H1 (cell line): ENCODE measurements at regions not wholly inside any gene's neighbourhood (a gene's known extent, or its start where the extent isn't known, plus 50 kb on each side); places are given as distances from the start of the nearest gene placed in this dataset.

Experiments used
- CTCF ChIA-PET: fragments of 300-600 bp; sonication (Branson Sonifier 250); formaldehyde crosslinking; loops from one replicate; lab custom pipeline; 2021; ENCODE audit not compliant: partially characterized antibody; lab: Charles Lee
- POLR2A ChIA-PET: fragments of 300-600 bp; sonication (Branson Sonifier 250); formaldehyde crosslinking; loops from one replicate; lab custom pipeline; 2021; ENCODE audit warnings: inconsistent platforms; ENCODE audit not compliant: partially characterized antibody; lab: Charles Lee
- DNase-seq, 2 experiments: peaks; one replicate each; pipeline versions ENCODE4 v3.0.0 to v3.0.0-alpha.2; 2010 to 2022; ENCODE audit warnings: low spot score in 2 of 2, low read depth in 1 of 2, mixed read lengths in 1 of 2
- FAIRE-seq: peaks from 2 replicates; lab custom pipeline; 2011; peaks lifted over from hg19 to GRCh38; lab: Jason Lieb, UNC
- H2AFZ ChIP-seq: 2 replicates; pipeline ENCODE4 v1.8.1; 2012; ENCODE audit warnings: low read length, inconsistent platforms
- H2AK5ac ChIP-seq: 2 replicates; pipeline ENCODE4 v1.6.1; 2013; ENCODE audit warnings: low read depth, low read length
- H2BK120ac ChIP-seq: replicated peaks from 2 replicates; pipeline ENCODE3; 2013; ENCODE audit warnings: low read depth, low read length, inconsistent platforms
- H2BK12ac ChIP-seq: 2 replicates; pipeline ENCODE4 v1.6.1; 2013; ENCODE audit warnings: low read depth, low read length
- H2BK15ac ChIP-seq: 2 replicates; pipeline ENCODE4 v1.6.1; 2013; ENCODE audit warnings: low read length
- H2BK20ac ChIP-seq: 2 replicates; pipeline ENCODE4 v1.6.1; 2013; ENCODE audit warnings: low read length
- H2BK5ac ChIP-seq: 2 replicates; pipeline ENCODE4 v1.6.1; 2013; ENCODE audit warnings: low read depth, low read length
- H3K14ac ChIP-seq: 2 replicates; pipeline ENCODE4 v1.6.1; 2013; ENCODE audit warnings: inconsistent platforms; ENCODE audit not compliant: insufficient read length
- H3K18ac ChIP-seq: 2 replicates; pipeline ENCODE4 v1.6.1; 2013; ENCODE audit warnings: low read length; ENCODE audit errors: extremely low read depth
- H3K23ac ChIP-seq: 2 replicates; pipeline ENCODE4 v1.6.1; 2013; ENCODE audit warnings: inconsistent platforms; ENCODE audit not compliant: insufficient read length
- H3K23me2 ChIP-seq: 2 replicates; pipeline ENCODE4 v1.6.1; 2013; ENCODE audit warnings: low read depth, low read length
- H3K27ac ChIP-seq: 2 replicates; pipeline ENCODE4 v1.6.1; 2011; ENCODE audit warnings: low read depth, low read length, inconsistent platforms
- H3K27me3 ChIP-seq, 4 experiments: replicated peaks in 1 of 4; 1 replicate in 1 of 4; 2 replicates in 3 of 4; pipeline versions ENCODE4 v1.6.1 to v1.8.1; 2011 to 2013; ENCODE audit warnings: low read length in 3 of 4, mild to moderate bottlenecking in 3 of 4, inconsistent platforms in 2 of 4, mixed read lengths in 2 of 4, moderate library complexity in 1 of 4; ENCODE audit not compliant: control insufficient read depth in 3 of 4, insufficient read depth in 3 of 4; ENCODE audit errors: extremely low read depth in 1 of 4
- H3K36me3 ChIP-seq, 4 experiments: 2 replicates each; pipeline versions ENCODE4 v1.6.1 to v1.8.1; 2011 to 2013; ENCODE audit warnings: mild to moderate bottlenecking in 4 of 4, low read length in 3 of 4, moderate library complexity in 2 of 4, control low read depth in 1 of 4, inconsistent platforms in 1 of 4; ENCODE audit not compliant: insufficient read depth in 4 of 4, control insufficient read depth in 2 of 4
- H3K4ac ChIP-seq: replicated peaks from 2 replicates; pipeline ENCODE3; 2013; ENCODE audit warnings: low read length, low read depth, mixed read lengths, inconsistent platforms; ENCODE audit not compliant: insufficient read length
- H3K4me1 ChIP-seq, 4 experiments: replicated peaks in 1 of 4; 1 replicate in 1 of 4; 2 replicates in 3 of 4; pipeline versions ENCODE4 v1.6.1 to v1.8.1; 2011 to 2013; ENCODE audit warnings: low read length in 3 of 4, inconsistent platforms in 2 of 4, mixed read lengths in 1 of 4; ENCODE audit not compliant: insufficient read depth in 4 of 4, control insufficient read depth in 3 of 4
- H3K4me2 ChIP-seq, 2 experiments: 2 replicates each; pipeline versions ENCODE4 v1.6.1 to v1.8.1; 2011 to 2013; ENCODE audit warnings: low read depth in 2 of 2, low read length in 2 of 2, control low read depth in 1 of 2, inconsistent platforms in 1 of 2, mild to moderate bottlenecking in 1 of 2; ENCODE audit not compliant: insufficient read depth in 1 of 2
- H3K4me3 ChIP-seq, 4 experiments: fragments of 200-600, 300-600 bp in 1 of 4; sonication (generic), shearing (Covaris generic), sonication (Bioruptor Twin) in 1 of 4; 2 replicates each; pipeline versions ENCODE4 v1.5.1 to v1.8.1; 2011 to 2016; ENCODE audit warnings: low read length in 4 of 4, low read depth in 3 of 4, control low read depth in 2 of 4, inconsistent platforms in 2 of 4, mild to moderate bottlenecking in 2 of 4, mixed read lengths in 1 of 4, moderate library complexity in 1 of 4; ENCODE audit not compliant: insufficient read depth in 2 of 4; ENCODE audit errors: extremely low read depth in 1 of 4
- H3K56ac ChIP-seq: replicated peaks from 2 replicates; pipeline ENCODE3; 2013; ENCODE audit warnings: low read depth, mild to moderate bottlenecking, mixed read lengths, low read length, inconsistent platforms; ENCODE audit not compliant: insufficient read length
- H3K79me1 ChIP-seq: 2 replicates; pipeline ENCODE4 v1.6.1; 2013; ENCODE audit warnings: low read depth, low read length, control low read depth
- H3K79me2 ChIP-seq, 2 experiments: 2 replicates each; pipeline versions ENCODE4 v1.6.1 to v1.8.1; 2012 to 2013; ENCODE audit warnings: low read length in 2 of 2, mild to moderate bottlenecking in 2 of 2, inconsistent platforms in 1 of 2; ENCODE audit not compliant: insufficient read depth in 2 of 2, control insufficient read depth in 1 of 2
- H3K9ac ChIP-seq, 4 experiments: replicated peaks in 1 of 4; 1 replicate in 1 of 4; 2 replicates in 3 of 4; pipeline versions ENCODE4 v1.6.1 to v1.8.1; 2011 to 2013; ENCODE audit warnings: low read depth in 3 of 4, low read length in 3 of 4, control low read depth in 2 of 4, mild to moderate bottlenecking in 2 of 4, moderate library complexity in 2 of 4, inconsistent platforms in 1 of 4; ENCODE audit errors: extremely low read depth in 1 of 4
- H3K9me3 ChIP-seq, 2 experiments: 2 replicates each; pipeline versions ENCODE4 v1.6.1 to v1.8.1; 2012 to 2013; ENCODE audit warnings: mild to moderate bottlenecking in 2 of 2, moderate library complexity in 2 of 2, control low read depth in 1 of 2, inconsistent platforms in 1 of 2, low read depth in 1 of 2, low read length in 1 of 2, mixed read lengths in 1 of 2; ENCODE audit not compliant: insufficient read depth in 2 of 2
- H4K20me1 ChIP-seq, 2 experiments: replicated peaks in 1 of 2; 2 replicates each; pipeline versions ENCODE3 to v1.8.1; 2011 to 2013; ENCODE audit warnings: inconsistent platforms in 2 of 2, low read length in 2 of 2, mild to moderate bottlenecking in 1 of 2; ENCODE audit not compliant: insufficient read depth in 2 of 2, control insufficient read depth in 1 of 2
- H4K5ac ChIP-seq: 2 replicates; pipeline ENCODE4 v1.6.1; 2013; ENCODE audit warnings: low read length, low read depth, mixed read lengths, inconsistent platforms; ENCODE audit not compliant: insufficient read length
- H4K8ac ChIP-seq: 2 replicates; pipeline ENCODE4 v1.8.0; 2013; ENCODE audit warnings: mild to moderate bottlenecking, moderate library complexity, low read length, inconsistent platforms; ENCODE audit not compliant: insufficient read depth; ENCODE audit errors: extremely low read depth
- H4K91ac ChIP-seq: replicated peaks from 2 replicates; pipeline ENCODE3; 2013; ENCODE audit warnings: low read length, mixed read lengths, inconsistent platforms; ENCODE audit not compliant: insufficient read length
- CBX5 ChIP-seq: fragments of 300-800, 300-1000 bp; sonication (generic); IDR thresholded peaks from 2 replicates; pipeline ENCODE4 v1.7.1; 2016; ENCODE audit warnings: antibody characterized with exemption, low read length, low read depth
- CBX8 ChIP-seq: fragments of 300-800, 300-1000 bp; sonication (generic); IDR thresholded peaks from 2 replicates; pipeline ENCODE4 v1.7.1; 2016; ENCODE audit warnings: low read depth, low read length, borderline replicate concordance
- EGR1 ChIP-seq: IDR thresholded peaks from 2 replicates; pipeline ENCODE4 v1.6.1; 2011; ENCODE audit warnings: low read depth, low read length, borderline replicate concordance
- GTF2F1 ChIP-seq: IDR thresholded peaks from 2 replicates; pipeline ENCODE4 v1.6.1; 2012; ENCODE audit warnings: low read depth, low read length, improper control_type of control experiment, borderline replicate concordance
- HDAC6 ChIP-seq: IDR thresholded peaks from one replicate; pipeline ENCODE4 v1.7.1; 2012; ENCODE audit warnings: low read depth, mild to moderate bottlenecking, inconsistent platforms, low read length, moderate library complexity
- JUN ChIP-seq: IDR thresholded peaks from 2 replicates; pipeline ENCODE4 v1.6.1; 2011; ENCODE audit warnings: low read depth, mild to moderate bottlenecking, improper control_type of control experiment, low read length
- NANOG ChIP-seq: IDR thresholded peaks from 2 replicates; pipeline ENCODE4 v1.6.1; 2011; ENCODE audit warnings: low read length, low read depth, mild to moderate bottlenecking, inconsistent platforms; ENCODE audit not compliant: insufficient read depth, poor library complexity, severe bottlenecking
- POLR2AphosphoS5 ChIP-seq: IDR thresholded peaks from 2 replicates; pipeline ENCODE4 v1.6.1; 2011; ENCODE audit warnings: low read depth, low read length
- RAD21 ChIP-seq, 2 experiments: IDR thresholded peaks in 1 of 2; conservative IDR thresholded peaks in 1 of 2; 2 replicates each; pipeline ENCODE4 v1.6.1; 2011; ENCODE audit warnings: low read depth in 2 of 2, low read length in 2 of 2, improper control_type of control experiment in 1 of 2, inconsistent platforms in 1 of 2, mild to moderate bottlenecking in 1 of 2, moderate library complexity in 1 of 2
- RBBP5 ChIP-seq: IDR thresholded peaks from 2 replicates; pipeline ENCODE4 v1.7.1; 2012; ENCODE audit warnings: low read depth, mild to moderate bottlenecking, inconsistent platforms, low read length, moderate library complexity, borderline replicate concordance
- RNF2 ChIP-seq: fragments of 200-900, 300-1000 bp; sonication (generic); IDR thresholded peaks from 2 replicates; pipeline ENCODE4 v1.7.1; 2016; ENCODE audit warnings: borderline replicate concordance, low read depth, mild to moderate bottlenecking, antibody characterized with exemption, low read length; ENCODE audit not compliant: poor library complexity, severe bottlenecking; ENCODE audit errors: missing control alignments
- SP2 ChIP-seq: IDR thresholded peaks from 2 replicates; pipeline ENCODE4 v1.6.1; 2012; ENCODE audit warnings: mild to moderate bottlenecking, low read length, inconsistent platforms
- SP4 ChIP-seq: IDR thresholded peaks from 2 replicates; pipeline ENCODE4 v1.6.1; 2012; ENCODE audit warnings: low read length, inconsistent platforms
- WGBS, 2 experiments: shearing (Covaris generic) in 1 of 2; methylation state at CpG; one replicate each; pipeline versions ENCODE4 v1.1.6 to v1.1.7; 2013 to 2015; ENCODE audit warnings: low lambda C conversion rate in 2 of 2, mixed read lengths in 2 of 2, inconsistent platforms in 1 of 2, low coverage in 1 of 2, missing lambda C conversion rate in 1 of 2; ENCODE audit not compliant: insufficient replicate concordance in 2 of 2, insufficient coverage in 1 of 2, insufficient read length in 1 of 2; ENCODE audit errors: extremely low coverage in 1 of 2, missing lambda C conversion rate in 1 of 2; 5-methylcytosine and 5-hydroxymethylcytosine counted together
- TF ChIP-seq, protein P1 (sequence below): IDR thresholded peaks from 2 replicates; pipeline ENCODE4 v1.6.1; 2011; ENCODE audit warnings: low read depth, mild to moderate bottlenecking, low read length; ENCODE audit not compliant: insufficient read depth

- H3K4ac ChIP-seq: no peak overlapping the region
- H2BK120ac ChIP-seq: no peak overlapping the region
- H3K18ac ChIP-seq: no peak overlapping the region
- POLR2A ChIA-PET: no interaction called here
- FAIRE-seq (no peak), DNase-seq (no peak)
- H3K23me2 ChIP-seq: no peaks in the 10 kb centered on the region
- H3K4me1 ChIP-seq: peaks cover 0 to 3% (median 0%) of the 10 kb centered on the region in 4 experiments; a peak in 1 of 7 replicates
- no peak overlapping the region for H3K9ac ChIP-seq
- no peaks in the 10 kb centered on the region; a peak in 1 of 4 replicates for H3K9me3 ChIP-seq
- H4K91ac ChIP-seq: no peak overlapping the region
- H3K23ac ChIP-seq: no peak overlapping the region
- H2BK20ac ChIP-seq: no peak overlapping the region
- H2BK5ac ChIP-seq: no peak overlapping the region
- H3K27ac ChIP-seq: no peak overlapping the region
- no peak overlapping the region for H2AK5ac ChIP-seq
- H3K4me3 ChIP-seq: no peak overlapping the region
- no peak overlapping the region for H3K4me2 ChIP-seq
- H2AFZ ChIP-seq: no peak overlapping the region
- no peak overlapping the region for H4K8ac ChIP-seq
- H4K5ac ChIP-seq: no peak overlapping the region
- no peaks in the 10 kb centered on the region for H4K20me1 ChIP-seq
- no peak overlapping the region for H3K14ac ChIP-seq
- CTCF ChIA-PET: interaction anchor here (0.8 to 1.3 kb wide), 2 partner anchors 12 to 54 kb away, joined by 3 read pairs; no protein-coding TSS in a partner anchor
- no peak overlapping the region for H2BK12ac ChIP-seq
- H3K79me2 ChIP-seq: no peaks in the 10 kb centered on the region
- no peaks in the 10 kb centered on the region for H3K36me3 ChIP-seq
- H3K27me3 ChIP-seq: no peaks in the 10 kb centered on the region
- H2BK15ac ChIP-seq: no peak overlapping the region
- H3K56ac ChIP-seq: no peak overlapping the region
- 89% methylated on average over 1 of the region's 4 CpGs; no CpG with 5 or more reads in 1 of the 2 experiments for WGBS, 2 experiments
- H3K79me1 ChIP-seq: no peaks in the 10 kb centered on the region
- TF ChIP-seq GTF2F1: no peak
- no peak for TF ChIP-seq NANOG
- no peak for TF ChIP-seq JUN
- TF ChIP-seq, protein P1, sequence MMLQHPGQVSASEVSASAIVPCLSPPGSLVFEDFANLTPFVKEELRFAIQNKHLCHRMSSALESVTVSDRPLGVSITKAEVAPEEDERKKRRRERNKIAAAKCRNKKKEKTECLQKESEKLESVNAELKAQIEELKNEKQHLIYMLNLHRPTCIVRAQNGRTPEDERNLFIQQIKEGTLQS: no peak
- TF ChIP-seq EGR1: no peak
- no peak for TF ChIP-seq CBX8
- no peak for TF ChIP-seq RBBP5
- no peak for TF ChIP-seq CBX5
- no peak for TF ChIP-seq SP4
- no peak for TF ChIP-seq RAD21 (IDR thresholded peaks at IDR 0.05 in 1 of 2, conservative IDR thresholded peaks at IDR 0.05 in 1 of 2; ENCODE audit: low read depth in 2 of 2, low read length in 2 of 2)
- TF ChIP-seq RNF2: no peak
- TF ChIP-seq SP2: no peak
- no peak for TF ChIP-seq HDAC6
- TF ChIP-seq POLR2AphosphoS5: no peak
These were observed 259.4 kb upstream of the ID2 start for GRCh38 chr2:8422450-8422800.
